Ovary (tissue), 7 donors: ENCODE measurements at regions not wholly inside any gene's neighbourhood (a gene's known extent, or its start where the extent isn't known, plus 50 kb on each side); places are given as distances from the start of the nearest gene placed in this dataset.
A peak's percentile ranks its signal among the peaks of the same experiment; 100 is the strongest.

Source experiments
- DNase-seq, 5 donors: peaks; one replicate each; pipeline ENCODE4 v3.0.0-alpha.2; 2019 to 2020
- H3K27ac ChIP-seq, 2 donors: fragments of 200-600 bp; one replicate each; pipeline versions ENCODE4 v1.5.1 to v1.8.0; 2019 to 2022
- H3K27me3 ChIP-seq: fragments of 200-600 bp; one replicate; pipeline ENCODE4 v1.8.0; 2022
- H3K36me3 ChIP-seq: fragments of 200-600 bp; sonication (generic); one replicate; pipeline ENCODE4 v1.5.1; 2019
- H3K4me1 ChIP-seq: one replicate; pipeline ENCODE4 v1.8.1; 2013; ENCODE audit warnings: mild to moderate bottlenecking, moderate library complexity; ENCODE audit not compliant: insufficient read depth
- H3K4me3 ChIP-seq: fragments of 200-600 bp; sonication (generic); one replicate; pipeline ENCODE4 v1.5.1; 2017
- H3K9me3 ChIP-seq, 2 donors: fragments of 200-600 bp in 1 of 2; sonication (generic) in 1 of 2; one replicate each; pipeline versions ENCODE4 v1.5.1 to v1.8.1; 2013 to 2019; ENCODE audit warnings: mild to moderate bottlenecking in 1 of 2, moderate library complexity in 1 of 2
- EP300 ChIP-seq: sonication (generic); formaldehyde crosslinking; IDR thresholded peaks from one replicate; pipeline ENCODE4 v1.6.1; 2017; ENCODE audit warnings: antibody characterized with exemption
- POLR2A ChIP-seq: fragments of 450-650 bp; IDR thresholded peaks from one replicate; pipeline ENCODE4 v1.6.1; 2017; ENCODE audit warnings: antibody characterized with exemption, mild to moderate bottlenecking, moderate library complexity
- WGBS, 3 donors: extraction: QIAGEN DNeasy Blood & Tissue Kit in 1 of 3; methylation state at CpG; one replicate each; pipeline versions ENCODE4 v1.1.5 to v1.1.7; 2013 to 2017; 5-methylcytosine and 5-hydroxymethylcytosine counted together
- intact Hi-C, 4 donors: fragments of 100-400 bp; cut with DNase I; formaldehyde crosslinking; loops; one replicate each; pipeline versions ENCODE4 v1.11.0 to v1.15.1; 2022 to 2023
- TF ChIP-seq, protein P1 (sequence below), 3 donors: fragments of 450-650 bp in 2 of 3; fragments of 200-600 bp in 1 of 3; IDR thresholded peaks; one replicate each; pipeline versions ENCODE4 v1.5.1 to v1.8.0; 2016 to 2022; ENCODE audit warnings: antibody characterized with exemption in 3 of 3, mild to moderate bottlenecking in 1 of 3
- donor health status: DM: no; HTN: no; CAD: no; lungs with moderate emphysema.
- donor health status: DM: no; HTN: no; CAD: no.
- donor health status: Bipolar disorder and iron deficiency.
- donor health status: DM: no; HTN: no; CAD: no.
- donor health status: DM: yes; HTN: yes; CAD: no.

DNA sequence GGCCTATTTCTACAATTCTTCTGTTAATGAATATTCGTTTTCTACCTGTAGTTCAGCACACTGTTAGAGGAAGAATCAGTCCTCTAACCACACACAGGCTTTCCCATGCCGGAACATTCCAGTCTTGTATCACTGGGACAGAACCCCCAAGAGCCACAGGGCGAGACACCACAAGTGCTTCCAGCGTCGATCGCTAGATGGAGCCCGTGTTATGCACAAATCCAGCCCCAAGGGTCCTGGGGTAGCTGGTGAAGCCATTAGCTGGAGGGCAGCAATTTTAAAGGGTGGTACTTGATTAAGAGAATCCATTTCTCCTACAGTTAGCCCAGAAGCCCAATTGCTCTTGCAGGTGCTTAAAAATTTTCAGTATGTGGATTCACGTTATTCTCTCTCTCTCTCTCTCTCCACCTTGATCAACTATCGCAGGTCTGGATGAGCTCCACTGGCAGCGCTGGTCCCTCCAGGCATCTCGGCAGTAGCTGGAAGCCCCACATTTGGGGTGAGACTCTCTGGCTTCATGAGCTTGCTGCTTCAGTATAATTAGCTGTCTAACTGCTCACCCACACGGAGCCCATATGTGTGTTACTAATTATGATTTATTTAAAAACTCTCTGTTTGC, 148.2 kb upstream of the SNX19 start:
- H3K27ac ChIP-seq, result no peak overlapping the region
- peak in 2 of 5 donors; percentile 33 to 44 for DNase-seq
- H3K4me1 ChIP-seq, result no peaks in the 10 kb centered on the region
- 18 to 22% (median 22%) methylated on average over 12 of the region's 12 CpGs for WGBS, 3 donors
- no peaks in the 10 kb centered on the region for H3K27me3 ChIP-seq
- no peaks in the 10 kb centered on the region for H3K36me3 ChIP-seq
- no peaks in the 10 kb centered on the region for H3K9me3 ChIP-seq
- intact Hi-C loops, result no loop called here
- no peak for TF ChIP-seq EP300
- TF ChIP-seq, protein P1, sequence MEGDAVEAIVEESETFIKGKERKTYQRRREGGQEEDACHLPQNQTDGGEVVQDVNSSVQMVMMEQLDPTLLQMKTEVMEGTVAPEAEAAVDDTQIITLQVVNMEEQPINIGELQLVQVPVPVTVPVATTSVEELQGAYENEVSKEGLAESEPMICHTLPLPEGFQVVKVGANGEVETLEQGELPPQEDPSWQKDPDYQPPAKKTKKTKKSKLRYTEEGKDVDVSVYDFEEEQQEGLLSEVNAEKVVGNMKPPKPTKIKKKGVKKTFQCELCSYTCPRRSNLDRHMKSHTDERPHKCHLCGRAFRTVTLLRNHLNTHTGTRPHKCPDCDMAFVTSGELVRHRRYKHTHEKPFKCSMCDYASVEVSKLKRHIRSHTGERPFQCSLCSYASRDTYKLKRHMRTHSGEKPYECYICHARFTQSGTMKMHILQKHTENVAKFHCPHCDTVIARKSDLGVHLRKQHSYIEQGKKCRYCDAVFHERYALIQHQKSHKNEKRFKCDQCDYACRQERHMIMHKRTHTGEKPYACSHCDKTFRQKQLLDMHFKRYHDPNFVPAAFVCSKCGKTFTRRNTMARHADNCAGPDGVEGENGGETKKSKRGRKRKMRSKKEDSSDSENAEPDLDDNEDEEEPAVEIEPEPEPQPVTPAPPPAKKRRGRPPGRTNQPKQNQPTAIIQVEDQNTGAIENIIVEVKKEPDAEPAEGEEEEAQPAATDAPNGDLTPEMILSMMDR (IDR thresholded peaks at IDR 0.05), result peak in 1 of 3 donors; percentile 15
- H3K4me3 ChIP-seq, result no peak overlapping the region

DNA sequence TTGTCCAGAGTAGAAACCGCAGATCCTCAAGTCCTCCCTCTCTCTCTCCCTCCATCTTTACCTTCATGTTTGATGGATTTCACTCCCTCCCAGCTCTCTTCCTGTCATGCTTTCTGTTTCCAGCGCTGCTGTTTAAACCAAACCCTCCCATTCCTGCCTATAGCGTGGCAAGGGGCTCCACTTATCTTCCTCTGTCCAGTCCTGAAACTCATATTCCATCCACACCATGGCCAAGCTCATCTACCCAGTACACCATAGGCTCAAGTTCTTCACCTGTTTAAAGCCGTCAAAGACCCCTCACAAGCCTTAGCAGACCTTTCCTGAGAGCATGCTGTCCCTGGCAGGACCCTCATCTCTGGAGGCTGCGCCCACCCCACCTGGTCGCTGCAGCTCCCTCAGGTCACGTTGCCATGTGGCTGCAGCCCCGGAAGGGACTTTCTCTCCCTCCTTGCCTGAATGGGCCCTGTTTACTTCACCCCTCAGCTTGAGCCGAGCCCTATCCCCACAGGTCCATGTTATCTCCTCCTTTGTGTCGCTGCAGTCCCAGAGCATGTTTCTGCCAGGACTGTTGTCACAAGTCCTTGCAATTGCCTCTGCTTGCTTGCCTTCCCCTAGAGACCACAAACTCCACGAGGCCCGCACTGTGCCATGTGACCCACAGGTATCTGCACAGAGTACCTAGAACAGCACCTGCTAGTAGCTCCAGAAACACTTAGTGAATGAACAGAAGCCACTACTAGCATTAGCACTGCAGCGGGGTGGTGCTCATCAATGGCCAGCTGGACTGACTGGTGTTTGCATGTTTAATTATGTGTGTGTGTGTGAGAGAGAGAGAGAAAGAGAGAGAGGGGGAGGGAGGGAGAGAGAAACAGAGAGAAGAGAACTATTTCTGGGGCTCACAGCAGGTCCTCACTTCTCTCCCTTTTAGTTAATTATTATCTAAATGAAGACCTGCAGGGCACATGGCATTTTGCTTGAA, 149.4 kb upstream of the SNX19 start:
- no peak overlapping the region for H3K27ac ChIP-seq
- H3K4me3 ChIP-seq, result no peak overlapping the region
- intact Hi-C loops, result no loop called here
- WGBS, 3 donors, result 70 to 73% (median 71%) methylated on average over 13 of the region's 13 CpGs
- no peaks in the 10 kb centered on the region for H3K4me1 ChIP-seq
- no peak for TF ChIP-seq POLR2A
- TF ChIP-seq, protein P1 (IDR thresholded peaks at IDR 0.05), result no peak
- TF ChIP-seq EP300, result no peak
- no peaks in the 10 kb centered on the region for H3K27me3 ChIP-seq
- H3K9me3 ChIP-seq, result no peaks in the 10 kb centered on the region
- no peaks in the 10 kb centered on the region for H3K36me3 ChIP-seq
- DNase-seq, result no peak

DNA sequence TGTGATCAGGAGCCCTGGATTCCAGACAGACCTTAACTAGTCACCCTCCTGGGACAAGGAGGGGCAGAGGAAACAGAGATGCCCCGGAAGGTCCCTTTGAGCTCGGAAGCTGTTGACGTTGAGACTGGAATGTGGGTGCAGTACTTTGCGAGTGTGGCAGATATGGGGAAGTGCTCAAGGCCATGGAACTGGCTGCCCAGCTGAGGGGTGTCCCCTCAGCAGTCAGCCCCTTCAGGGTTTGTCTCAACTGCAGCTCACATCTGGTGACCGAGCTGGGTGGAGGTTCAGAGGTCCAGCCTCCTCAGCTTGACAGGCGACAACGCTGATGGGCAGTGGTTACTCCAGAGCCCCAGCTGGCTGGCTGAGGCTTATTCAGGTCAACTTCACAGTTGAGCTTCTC, 150.3 kb upstream of the SNX19 start:
- no peak for DNase-seq
- no peak overlapping the region for H3K4me3 ChIP-seq
- H3K36me3 ChIP-seq, result no peaks in the 10 kb centered on the region
- no peaks in the 10 kb centered on the region for H3K4me1 ChIP-seq
- H3K9me3 ChIP-seq, result no peaks in the 10 kb centered on the region
- TF ChIP-seq EP300 (no peak), POLR2A (no peak)
- TF ChIP-seq, protein P1 (IDR thresholded peaks at IDR 0.05), result no peak
- intact Hi-C loops, result no loop called here
- H3K27me3 ChIP-seq, result no peaks in the 10 kb centered on the region
- no peak overlapping the region for H3K27ac ChIP-seq
- WGBS, 3 donors, result 61 to 69% (median 64%) methylated on average over 7 of the region's 7 CpGs

DNA sequence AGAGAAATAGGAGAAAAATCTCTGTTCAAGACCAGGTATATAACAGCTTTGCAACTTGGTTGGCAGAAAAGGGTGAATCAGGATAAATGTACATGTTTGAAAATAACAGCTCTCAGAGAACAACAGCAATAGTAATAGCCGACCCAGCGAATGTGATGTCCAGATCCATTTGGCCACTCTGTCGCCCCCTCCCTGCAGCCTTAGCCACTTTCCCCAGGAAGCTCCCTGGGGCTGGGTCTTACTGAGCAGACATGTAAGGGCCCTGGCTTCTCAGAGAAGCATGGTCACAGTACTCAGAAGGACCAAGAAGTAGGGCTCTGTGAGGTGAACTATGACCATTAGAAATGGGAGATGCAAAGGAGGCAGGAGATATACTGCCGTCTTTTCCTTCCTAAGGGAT, 154.1 kb upstream of the SNX19 start:
- H3K36me3 ChIP-seq, result no peaks in the 10 kb centered on the region
- H3K27me3 ChIP-seq, result no peaks in the 10 kb centered on the region
- H3K9me3 ChIP-seq, result no peaks in the 10 kb centered on the region
- no peak overlapping the region for H3K4me3 ChIP-seq
- DNase-seq, result no peak
- TF ChIP-seq, protein P1 (IDR thresholded peaks at IDR 0.05), result no peak
- TF ChIP-seq POLR2A, result no peak
- TF ChIP-seq EP300, result no peak
- H3K27ac ChIP-seq, result no peak overlapping the region
- no peaks in the 10 kb centered on the region for H3K4me1 ChIP-seq
- WGBS, 3 donors, result 76 to 84% (median 81%) methylated on average over 4 of the region's 4 CpGs
- intact Hi-C loops, result no loop called here
